K562 (cell line): ENCODE measurements at regions not wholly inside any gene's neighbourhood (a gene's known extent, or its start where the extent isn't known, plus 50 kb on each side); places are given as distances from the start of the nearest gene placed in this dataset.

Experiments used
- ATAC-seq: fragments of 200-7000 bp; cut with Tn5 transposase; 3 replicates; pipeline ENCODE4 v1.9.1; 2020; ENCODE audit warnings: moderate library complexity
- BruUV-seq: library from RNA; stranded (reverse); fragments of 400-500 nt; replicated peaks from 2 replicates; lab custom pipeline; 2021; lab: Mats Ljungman, UMichigan
- CTCF ChIA-PET: fragments of 300-600 bp; formaldehyde crosslinking; extraction: SDS; loops from one replicate; lab custom pipeline; 2021; ENCODE audit warnings: low intra/inter-chr PET ratio; lab: Yijun Ruan, JAX
- POLR2A ChIA-PET: fragments of 300-600, 350-650 bp; sonication (Branson Sonifier 250); formaldehyde crosslinking; extraction: SDS; loops from one replicate; lab custom pipeline; 2021; ENCODE audit warnings: antibody characterized with exemption, inconsistent platforms; lab: Yijun Ruan, JAX
- DNase-seq, 4 experiments: peaks; one replicate each; pipeline versions ENCODE4 v3.0.0 to v3.0.0-alpha.2; 2011 to 2018; ENCODE audit warnings: low spot score in 3 of 4, mixed read lengths in 3 of 4; ENCODE audit errors: extremely low read depth in 1 of 4
- FAIRE-seq: peaks from 2 replicates; lab custom pipeline; 2011; peaks lifted over from hg19 to GRCh38; lab: Jason Lieb, UNC
- H2AFZ ChIP-seq: 2 replicates; pipeline ENCODE4 v1.6.0; 2011; ENCODE audit warnings: low read depth, low read length, control low read depth, inconsistent platforms
- H3K27ac ChIP-seq: fragments of 200-600 bp; 3 replicates; pipeline ENCODE4 v1.8.0; 2011; ENCODE audit warnings: low read depth, mild to moderate bottlenecking, control low read depth, inconsistent platforms, low read length, moderate library complexity, mixed read lengths; ENCODE audit errors: extremely low read depth
- H3K27me3 ChIP-seq, 2 experiments: fragments of 300-600 bp in 1 of 2; 2 replicates in 1 of 2; 3 replicates in 1 of 2; pipeline versions ENCODE4 v1.6.0 to v1.8.0; 2011; ENCODE audit warnings: inconsistent platforms in 2 of 2, low read length in 2 of 2, mild to moderate bottlenecking in 1 of 2, mixed read lengths in 1 of 2, moderate library complexity in 1 of 2; ENCODE audit not compliant: control insufficient read depth in 2 of 2, insufficient read depth in 2 of 2
- H3K36me3 ChIP-seq: fragments of 300-600 bp; 3 replicates; pipeline ENCODE4 v1.8.0; 2011; ENCODE audit warnings: mild to moderate bottlenecking, low read length, inconsistent platforms; ENCODE audit not compliant: control insufficient read depth, insufficient read depth
- H3K4me1 ChIP-seq, 2 experiments: fragments of 200-600 bp in 1 of 2; replicated peaks in 1 of 2; 2 replicates in 1 of 2; 3 replicates in 1 of 2; pipeline versions ENCODE4 v1.5.1 to v1.8.0; 2011; ENCODE audit warnings: inconsistent platforms in 2 of 2, low read length in 2 of 2, mild to moderate bottlenecking in 1 of 2, mixed read lengths in 1 of 2, moderate library complexity in 1 of 2; ENCODE audit not compliant: control insufficient read depth in 2 of 2, insufficient read depth in 2 of 2
- H3K4me2 ChIP-seq: 2 replicates; pipeline ENCODE4 v1.6.1; 2011; ENCODE audit warnings: low read length, control low read depth, inconsistent platforms, mixed read lengths; ENCODE audit not compliant: insufficient read depth
- H3K4me3 ChIP-seq: fragments of 200-600 bp; sonication (generic), shearing (Covaris generic); 2 replicates; pipeline ENCODE4 v1.5.1; 2016; ENCODE audit warnings: control low read depth, inconsistent platforms
- H3K79me2 ChIP-seq: fragments of 200-600 bp; 3 replicates; pipeline ENCODE4 v1.8.0; 2011; ENCODE audit warnings: low read length, inconsistent platforms; ENCODE audit not compliant: control insufficient read depth, insufficient read depth
- H3K9ac ChIP-seq, 2 experiments: 2 replicates each; pipeline versions ENCODE4 v1.6.0 to v1.6.1; 2011; ENCODE audit warnings: low read depth in 2 of 2, low read length in 2 of 2, control low read depth in 1 of 2, inconsistent platforms in 1 of 2, mild to moderate bottlenecking in 1 of 2, mixed read lengths in 1 of 2; ENCODE audit not compliant: insufficient read depth in 1 of 2
- H3K9me1 ChIP-seq: one replicate; pipeline ENCODE4 v1.6.0; 2011; ENCODE audit warnings: inconsistent platforms, mild to moderate bottlenecking, low read length, moderate library complexity; ENCODE audit not compliant: control insufficient read depth, insufficient read depth
- H3K9me3 ChIP-seq: replicated peaks from 2 replicates; pipeline ENCODE4 v1.5.1; 2011; ENCODE audit warnings: low read depth, low read length, inconsistent platforms; ENCODE audit not compliant: control insufficient read depth, insufficient read depth
- H4K20me1 ChIP-seq: replicated peaks from 2 replicates; pipeline ENCODE4 v1.6.1; 2011; ENCODE audit warnings: low read length, inconsistent platforms, mixed read lengths; ENCODE audit not compliant: control insufficient read depth, insufficient read depth
- CREB3 ChIP-seq: fragments of 450-650 bp; conservative IDR thresholded peaks from 2 replicates; pipeline ENCODE4 v1.6.1; 2016; ENCODE audit warnings: missing genetic modification characterization, low read depth, mild to moderate bottlenecking, missing compliant biosample characterization, moderate library complexity
- ETV5 ChIP-seq: sonication (generic); formaldehyde crosslinking; IDR thresholded peaks from 2 replicates; pipeline ENCODE4 v1.4.0; 2020; ENCODE audit warnings: low read depth, mild to moderate bottlenecking, missing genetic modification reagents
- SAFB2 ChIP-seq: fragments of 200-400 bp; formaldehyde crosslinking; IDR thresholded peaks from 2 replicates; pipeline ENCODE4 v1.6.1; 2018; ENCODE audit warnings: borderline replicate concordance, low read length, low read depth, moderate library complexity; ENCODE audit not compliant: severe bottlenecking
- SMARCA4 ChIP-seq: fragments of 450-650 bp; IDR thresholded peaks from 2 replicates; pipeline ENCODE4 v1.6.1; 2016
- TRIM25 ChIP-seq: fragments of 450-650 bp; IDR thresholded peaks from 2 replicates; pipeline ENCODE4 v1.7.0; 2016; ENCODE audit warnings: borderline replicate concordance
- USF1 ChIP-seq: sonication (generic); formaldehyde crosslinking; IDR thresholded peaks from 2 replicates; pipeline ENCODE4 v1.9.0; 2022; ENCODE audit warnings: mild to moderate bottlenecking, missing genetic modification reagents
- ZNF12 ChIP-seq: sonication (generic); formaldehyde crosslinking; IDR thresholded peaks from 2 replicates; pipeline ENCODE4 v1.4.0; 2020; ENCODE audit warnings: mild to moderate bottlenecking, missing genetic modification reagents
- WGBS: fragments of 100-300 bp; shearing (Covaris generic); methylation state at CpG from one replicate; pipeline ENCODE4 v1.1.6; 2016; ENCODE audit warnings: low coverage, mixed read lengths; ENCODE audit not compliant: insufficient coverage; ENCODE audit errors: missing lambda C conversion rate; 5-methylcytosine and 5-hydroxymethylcytosine counted together
- in situ Hi-C: fragments of 300-500 bp; cut with MboI; formaldehyde crosslinking; loops from 4 replicates; pipeline ENCODE4 v1.15.0; 2018; ENCODE audit warnings: inconsistent platforms, mixed read lengths
- intact Hi-C: fragments of 100-400 bp; cut with micrococcal nuclease; formaldehyde crosslinking; loops from 2 replicates; pipeline ENCODE4 v1.14.2; 2022

GRCh38 chr4:95660719-95661118, 111.9 kb upstream of the UNC5C start (continued):
- no peak for TF ChIP-seq TRIM25
- no peak for TF ChIP-seq CREB3 (tag)
- TF ChIP-seq SMARCA4, result no peak
- TF ChIP-seq ETV5 (CRISPR knock-in tag), result no peak

- Histone ChIP-seq H3K9ac (no peak overlapping the region), H3K9me1 (no peaks in the 10 kb centered on the region), H2AFZ (no peak overlapping the region), H3K79me2 (no peaks in the 10 kb centered on the region), H3K27me3 (no peaks in the 10 kb centered on the region), H3K9me3 (no peaks in the 10 kb centered on the region), H3K4me2 (no peak overlapping the region), H3K4me1 (no peaks in the 10 kb centered on the region), H3K36me3 (no peaks in the 10 kb centered on the region), H4K20me1 (no peaks in the 10 kb centered on the region), H3K27ac (no peak overlapping the region), H3K4me3 (no peak overlapping the region)
- no TSS peak for BruUV-seq
- ATAC-seq (no peak), DNase-seq (no peak), FAIRE-seq (no peak)
- intact Hi-C loops, result no loop called here
- TF ChIP-seq SAFB2, result no peak
- TF ChIP-seq USF1, result no peak
- TF ChIP-seq ZNF12 (CRISPR knock-in tag), result no peak
- in situ Hi-C loops, result no loop called here
- ChIA-PET CTCF (interaction anchor here (0.6 kb wide), 1 partner anchor 206 kb away, joined by 3 read pairs; no protein-coding TSS in a partner anchor), POLR2A (no interaction called here)
- 0% methylated on average over 1 of the region's 1 CpG for WGBS
These were observed 103.1 kb upstream of the UNC5C start for GRCh38 chr4:95651891-95652290.
